T-cell (primary cell): ENCODE measurements at regions not wholly inside any gene's neighbourhood (a gene's known extent, or its start where the extent isn't known, plus 50 kb on each side); places are given as distances from the start of the nearest gene placed in this dataset.

ENCODE experiments used
- ATAC-seq, 4 experiments: fragments of 200-7000 bp in 3 of 4; fragments of 150-1000 bp in 1 of 4; cut with Tn5 transposase; replicated peaks in 1 of 4; 1 replicate in 3 of 4; 2 replicates in 1 of 4; pipeline ENCODE4 v1.10.0; 2021; ENCODE audit warnings: moderate library complexity in 3 of 4, mild to moderate bottlenecking in 2 of 4, moderate number of reproducible peaks in 1 of 4
- CTCF ChIA-PET, 2 donors: fragments of 300-600 bp; sonication (Branson Sonifier 250); formaldehyde crosslinking; loops; one replicate each; lab custom pipeline; 2022; ENCODE audit warnings: antibody characterized with exemption in 2 of 2; lab: Charles Lee
- POLR2A ChIA-PET, 2 donors: fragments of 300-600 bp; sonication (Branson Sonifier 250); formaldehyde crosslinking; loops; one replicate each; lab custom pipeline; 2022; ENCODE audit warnings: antibody characterized with exemption in 2 of 2; lab: Charles Lee
- DNase-seq, 35 experiments: peaks; one replicate each; pipeline versions ENCODE4 v3.0.0 to v3.0.0-alpha.2; 2013 to 2023
- H3K27ac ChIP-seq: one replicate; pipeline ENCODE4 v1.5.1; 2013; ENCODE audit warnings: low read length
- H3K27me3 ChIP-seq, 2 experiments: replicated peaks in 1 of 2; 1 replicate in 1 of 2; 2 replicates in 1 of 2; pipeline versions ENCODE4 v1.6.1 to v1.7.0; 2013; ENCODE audit warnings: low read length in 1 of 2, mixed read lengths in 1 of 2; ENCODE audit not compliant: control insufficient read depth in 2 of 2, insufficient read depth in 2 of 2; ENCODE audit errors: extremely low read depth in 1 of 2
- H3K36me3 ChIP-seq, 2 donors: 1 replicate in 1 of 2; 2 replicates in 1 of 2; pipeline versions ENCODE4 v1.6.1 to v1.7.0; 2013; ENCODE audit warnings: low read length in 1 of 2; ENCODE audit not compliant: control insufficient read depth in 2 of 2, insufficient read depth in 1 of 2; ENCODE audit errors: extremely low read depth in 1 of 2
- H3K4me1 ChIP-seq, 2 experiments: 1 replicate in 1 of 2; 2 replicates in 1 of 2; pipeline versions ENCODE4 v1.6.1 to v1.7.0; 2013; ENCODE audit warnings: low read length in 2 of 2, mixed read lengths in 1 of 2; ENCODE audit not compliant: insufficient read depth in 2 of 2, control insufficient read depth in 1 of 2; ENCODE audit errors: extremely low read depth in 1 of 2
- H3K4me3 ChIP-seq, 2 donors: 1 replicate in 1 of 2; 2 replicates in 1 of 2; pipeline versions ENCODE4 v1.5.1 to v1.7.0; 2013; ENCODE audit warnings: mild to moderate bottlenecking in 2 of 2, low read length in 1 of 2, moderate library complexity in 1 of 2; ENCODE audit not compliant: control insufficient read depth in 1 of 2; ENCODE audit errors: extremely low read depth in 1 of 2
- H3K9me3 ChIP-seq: 2 replicates; pipeline ENCODE4 v1.7.0; 2013
- H3K27ac Mint-ChIP-seq, 2 donors: one replicate each; pipeline ENCODE4 v1.8.0; 2020 to 2021; ENCODE audit warnings: mild to moderate bottlenecking in 2 of 2, mixed read lengths in 2 of 2
- H3K27me3 Mint-ChIP-seq, 2 donors: one replicate each; pipeline ENCODE4 v1.8.0; 2021 to 2022; ENCODE audit warnings: mixed read lengths in 2 of 2
- H3K36me3 Mint-ChIP-seq: one replicate; pipeline ENCODE4 v1.8.0; 2021; ENCODE audit warnings: mixed read lengths
- H3K4me1 Mint-ChIP-seq, 3 donors: one replicate each; pipeline ENCODE4 v1.8.0; 2020 to 2022; ENCODE audit warnings: mixed read lengths in 3 of 3, mild to moderate bottlenecking in 1 of 3
- H3K4me3 Mint-ChIP-seq, 3 donors: one replicate each; pipeline ENCODE4 v1.8.0; 2020 to 2022; ENCODE audit warnings: mild to moderate bottlenecking in 3 of 3, mixed read lengths in 3 of 3, moderate library complexity in 3 of 3
- H3K9me3 Mint-ChIP-seq, 3 donors: one replicate each; pipeline ENCODE4 v1.8.0; 2020 to 2022; ENCODE audit warnings: mixed read lengths in 3 of 3
- WGBS: methylation state at CpG from one replicate; pipeline ENCODE4 v1.1.5; 2013; ENCODE audit warnings: missing lambda C conversion rate; ENCODE audit not compliant: insufficient coverage; 5-methylcytosine and 5-hydroxymethylcytosine counted together

DNA sequence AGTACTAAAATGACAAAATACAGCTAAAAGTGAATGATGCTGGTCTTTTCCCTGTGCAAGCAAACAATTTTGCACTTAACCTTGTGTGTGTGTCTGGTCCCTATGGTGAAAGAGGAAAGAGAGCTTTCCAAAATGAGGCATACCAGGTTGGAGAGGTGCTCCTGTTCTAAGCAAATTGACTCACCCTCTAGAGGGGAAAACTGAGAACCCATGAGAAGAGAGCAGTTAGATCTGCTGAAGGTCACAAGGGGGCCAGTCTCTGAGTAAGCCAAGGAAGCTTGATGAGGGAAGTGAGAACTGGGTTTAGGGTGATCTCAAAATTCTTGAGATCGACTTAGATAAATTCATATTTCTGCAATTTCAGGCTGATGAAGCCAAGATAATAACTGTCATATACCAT, 157.5 kb upstream of the TBX18 start:
- Mint-ChIP-seq H3K27me3 (no peaks in the 10 kb centered on the region), H3K27ac (no peak overlapping the region), H3K4me1 (no peaks in the 10 kb centered on the region), H3K9me3 (no peaks in the 10 kb centered on the region), H3K4me3 (no peak overlapping the region), H3K36me3 (no peaks in the 10 kb centered on the region)
- no peaks in the 10 kb centered on the region for H3K9me3 ChIP-seq
- ChIA-PET POLR2A (no interaction called here), CTCF (no interaction called here)
- no peaks in the 10 kb centered on the region for H3K4me1 ChIP-seq
- no peak for ATAC-seq
- H3K27me3 ChIP-seq: no peaks in the 10 kb centered on the region
- no CpG with 5 or more reads among the region's 1 CpG for whole genome bisulfite sequencing
- no peak overlapping the region for H3K27ac ChIP-seq
- H3K36me3 ChIP-seq: no peaks in the 10 kb centered on the region
- no peak for DNase-seq
- H3K4me3 ChIP-seq: no peak overlapping the region

DNA sequence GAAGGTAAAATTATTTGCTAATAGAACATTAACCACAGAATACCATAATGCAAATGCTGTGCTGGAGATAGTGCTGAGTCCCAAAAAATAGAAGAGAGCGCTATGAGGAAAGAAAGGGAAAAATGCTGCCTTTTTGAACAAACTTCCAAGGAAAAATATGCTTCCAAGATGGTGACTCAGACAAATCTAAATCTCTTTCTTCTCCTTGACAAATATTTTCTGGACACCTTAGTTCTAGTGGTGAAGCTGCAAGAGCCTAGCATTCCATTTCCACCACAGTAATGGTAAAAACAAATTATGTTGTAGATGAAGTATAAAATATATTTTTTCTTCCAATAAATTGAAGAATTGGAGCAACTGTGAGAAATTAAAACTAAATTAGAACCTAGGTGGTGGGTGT, 155.6 kb upstream of the TBX18 start:
- H3K36me3 Mint-ChIP-seq: no peaks in the 10 kb centered on the region
- Histone ChIP-seq H3K9me3 (no peaks in the 10 kb centered on the region), H3K36me3 (no peaks in the 10 kb centered on the region), H3K4me1 (no peaks in the 10 kb centered on the region), H3K4me3 (no peak overlapping the region), H3K27me3 (no peaks in the 10 kb centered on the region), H3K27ac (no peak overlapping the region)
- DNase-seq (no peak), ATAC-seq (no peak)
- CTCF ChIA-PET: no interaction called here
- H3K4me3 Mint-ChIP-seq: no peak overlapping the region
- POLR2A ChIA-PET: no interaction called here
- H3K27me3 Mint-ChIP-seq: no peaks in the 10 kb centered on the region
- H3K4me1 Mint-ChIP-seq: no peaks in the 10 kb centered on the region
- H3K9me3 Mint-ChIP-seq: peaks cover 0 to 2% (median 0%) of the 10 kb centered on the region in 3 donors
- H3K27ac Mint-ChIP-seq: no peak overlapping the region
- no CpG with 5 or more reads among the region's 1 CpG for WGBS

- Histone ChIP-seq H3K4me1 (no peaks in the 10 kb centered on the region), H3K36me3 (no peaks in the 10 kb centered on the region), H3K9me3 (no peaks in the 10 kb centered on the region), H3K27me3 (no peaks in the 10 kb centered on the region), H3K4me3 (no peak overlapping the region), H3K27ac (no peak overlapping the region)
- Mint-ChIP-seq H3K4me1 (no peaks in the 10 kb centered on the region), H3K36me3 (no peaks in the 10 kb centered on the region), H3K4me3 (no peak overlapping the region), H3K27ac (no peak overlapping the region), H3K9me3 (peaks cover 0 to 4% (median 3%) of the 10 kb centered on the region in 3 donors), H3K27me3 (no peaks in the 10 kb centered on the region)
- ChIA-PET POLR2A (no interaction called here), CTCF (no interaction called here)
- ATAC-seq (no peak), DNase-seq (no peak)
- no CpG with 5 or more reads among the region's 3 CpGs for WGBS
Measured at GRCh38 chr6:84916704-84917103, 152.3 kb upstream of the TBX18 start.

GRCh38 chr6:84912472-84913322, 148.3 kb upstream of the TBX18 start:
- H3K27me3 ChIP-seq: no peaks in the 10 kb centered on the region
- H3K36me3 Mint-ChIP-seq: no peaks in the 10 kb centered on the region
- 83% methylated on average over 7 of the region's 12 CpGs for WGBS
- H3K9me3 Mint-ChIP-seq: peaks cover 2 to 4% (median 3%) of the 10 kb centered on the region in 3 donors
- no peaks in the 10 kb centered on the region for H3K4me1 Mint-ChIP-seq
- ChIA-PET POLR2A (no interaction called here), CTCF (no interaction called here)
- no peak overlapping the region for H3K4me3 Mint-ChIP-seq
- H3K4me1 ChIP-seq: no peaks in the 10 kb centered on the region
- H3K27ac Mint-ChIP-seq: no peak overlapping the region
- no peak for DNase-seq
- no peak overlapping the region for H3K27ac ChIP-seq
- no peak overlapping the region for H3K4me3 ChIP-seq
- H3K36me3 ChIP-seq: no peaks in the 10 kb centered on the region
- H3K27me3 Mint-ChIP-seq: no peaks in the 10 kb centered on the region
- ATAC-seq: no peak
- no peaks in the 10 kb centered on the region for H3K9me3 ChIP-seq

GRCh38 chr6:84910906-84911607, 146.7 kb upstream of the TBX18 start:
- no peaks in the 10 kb centered on the region for H3K27me3 Mint-ChIP-seq
- Histone ChIP-seq H3K4me1 (no peaks in the 10 kb centered on the region), H3K4me3 (no peak overlapping the region), H3K36me3 (no peaks in the 10 kb centered on the region), H3K9me3 (no peaks in the 10 kb centered on the region), H3K27ac (no peak overlapping the region), H3K27me3 (no peaks in the 10 kb centered on the region)
- H3K9me3 Mint-ChIP-seq: peaks cover 2 to 4% (median 3%) of the 10 kb centered on the region in 3 donors
- ChIA-PET CTCF (no interaction called here), POLR2A (no interaction called here)
- no peak overlapping the region for H3K4me3 Mint-ChIP-seq
- H3K4me1 Mint-ChIP-seq: no peaks in the 10 kb centered on the region
- no peaks in the 10 kb centered on the region for H3K36me3 Mint-ChIP-seq
- no peak overlapping the region for H3K27ac Mint-ChIP-seq
- DNase-seq: no peak
- WGBS: no CpG with 5 or more reads among the region's 2 CpGs
- ATAC-seq: no peak

- WGBS: no CpG with 5 or more reads among the region's 3 CpGs
- Mint-ChIP-seq H3K27ac (no peak overlapping the region), H3K4me3 (no peak overlapping the region), H3K36me3 (no peaks in the 10 kb centered on the region), H3K27me3 (no peaks in the 10 kb centered on the region), H3K9me3 (peaks cover 0 to 4% (median 2%) of the 10 kb centered on the region in 3 donors), H3K4me1 (no peaks in the 10 kb centered on the region)
- H3K4me3 ChIP-seq: no peak overlapping the region
- DNase-seq: no peak
- H3K4me1 ChIP-seq: no peaks in the 10 kb centered on the region
- H3K9me3 ChIP-seq: no peaks in the 10 kb centered on the region
- no peaks in the 10 kb centered on the region for H3K36me3 ChIP-seq
- no peaks in the 10 kb centered on the region for H3K27me3 ChIP-seq
- ATAC-seq: no peak
- no peak overlapping the region for H3K27ac ChIP-seq
- CTCF ChIA-PET: no interaction called here
- POLR2A ChIA-PET: no interaction called here
Measured at GRCh38 chr6:84908304-84908904, 144.0 kb upstream of the TBX18 start.
